Body of pancreas (tissue), 4 donors: ENCODE measurements at regions not wholly inside any gene's neighbourhood (a gene's known extent, or its start where the extent isn't known, plus 50 kb on each side); places are given as distances from the start of the nearest gene placed in this dataset.

ENCODE experiments used
- POLR2A ChIP-seq, 3 donors: fragments of 450-650 bp; IDR thresholded peaks; one replicate each; pipeline ENCODE4 v1.6.1; 2016; ENCODE audit warnings: antibody characterized with exemption in 3 of 3, mild to moderate bottlenecking in 2 of 3
- TF ChIP-seq, protein P1 (sequence below), 7 experiments: fragments of 450-650 bp in 4 of 7; fragments of 200-600 bp in 3 of 7; sonication (generic) in 3 of 7; IDR thresholded peaks; one replicate each; pipeline ENCODE4 v1.5.1; 2016 to 2019; ENCODE audit warnings: antibody characterized with exemption in 7 of 7

DNA sequence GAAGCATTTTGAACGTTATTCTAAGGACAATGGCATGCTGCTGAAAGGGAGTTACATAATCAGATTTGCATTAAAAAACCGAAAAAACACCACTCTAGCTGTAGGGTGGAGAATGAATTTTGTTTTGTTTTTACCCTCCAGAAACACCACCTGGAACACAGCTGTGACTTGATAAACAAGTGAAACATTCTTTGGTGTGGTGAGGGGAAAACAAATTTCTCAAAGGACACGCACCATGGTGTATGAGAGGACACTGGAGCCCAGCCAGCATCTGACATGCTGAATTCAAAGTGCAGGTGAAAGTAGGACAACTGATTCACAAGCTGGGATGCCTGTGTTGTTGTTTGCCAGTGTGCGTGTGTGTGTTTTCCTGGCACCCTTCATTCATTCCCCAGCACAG, 554.5 kb upstream of the TBL1XR1 start:
- TF ChIP-seq, protein P1, sequence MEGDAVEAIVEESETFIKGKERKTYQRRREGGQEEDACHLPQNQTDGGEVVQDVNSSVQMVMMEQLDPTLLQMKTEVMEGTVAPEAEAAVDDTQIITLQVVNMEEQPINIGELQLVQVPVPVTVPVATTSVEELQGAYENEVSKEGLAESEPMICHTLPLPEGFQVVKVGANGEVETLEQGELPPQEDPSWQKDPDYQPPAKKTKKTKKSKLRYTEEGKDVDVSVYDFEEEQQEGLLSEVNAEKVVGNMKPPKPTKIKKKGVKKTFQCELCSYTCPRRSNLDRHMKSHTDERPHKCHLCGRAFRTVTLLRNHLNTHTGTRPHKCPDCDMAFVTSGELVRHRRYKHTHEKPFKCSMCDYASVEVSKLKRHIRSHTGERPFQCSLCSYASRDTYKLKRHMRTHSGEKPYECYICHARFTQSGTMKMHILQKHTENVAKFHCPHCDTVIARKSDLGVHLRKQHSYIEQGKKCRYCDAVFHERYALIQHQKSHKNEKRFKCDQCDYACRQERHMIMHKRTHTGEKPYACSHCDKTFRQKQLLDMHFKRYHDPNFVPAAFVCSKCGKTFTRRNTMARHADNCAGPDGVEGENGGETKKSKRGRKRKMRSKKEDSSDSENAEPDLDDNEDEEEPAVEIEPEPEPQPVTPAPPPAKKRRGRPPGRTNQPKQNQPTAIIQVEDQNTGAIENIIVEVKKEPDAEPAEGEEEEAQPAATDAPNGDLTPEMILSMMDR (IDR thresholded peaks at IDR 0.05) = no peak
- TF ChIP-seq POLR2A (IDR thresholded peaks at IDR 0.05) = no peak
